ENCODE measurements at regions not wholly inside any gene's neighbourhood (a gene's known extent, or its start where the extent isn't known, plus 50 kb on each side); places are given as distances from the start of the nearest gene placed in this dataset.

DNA sequence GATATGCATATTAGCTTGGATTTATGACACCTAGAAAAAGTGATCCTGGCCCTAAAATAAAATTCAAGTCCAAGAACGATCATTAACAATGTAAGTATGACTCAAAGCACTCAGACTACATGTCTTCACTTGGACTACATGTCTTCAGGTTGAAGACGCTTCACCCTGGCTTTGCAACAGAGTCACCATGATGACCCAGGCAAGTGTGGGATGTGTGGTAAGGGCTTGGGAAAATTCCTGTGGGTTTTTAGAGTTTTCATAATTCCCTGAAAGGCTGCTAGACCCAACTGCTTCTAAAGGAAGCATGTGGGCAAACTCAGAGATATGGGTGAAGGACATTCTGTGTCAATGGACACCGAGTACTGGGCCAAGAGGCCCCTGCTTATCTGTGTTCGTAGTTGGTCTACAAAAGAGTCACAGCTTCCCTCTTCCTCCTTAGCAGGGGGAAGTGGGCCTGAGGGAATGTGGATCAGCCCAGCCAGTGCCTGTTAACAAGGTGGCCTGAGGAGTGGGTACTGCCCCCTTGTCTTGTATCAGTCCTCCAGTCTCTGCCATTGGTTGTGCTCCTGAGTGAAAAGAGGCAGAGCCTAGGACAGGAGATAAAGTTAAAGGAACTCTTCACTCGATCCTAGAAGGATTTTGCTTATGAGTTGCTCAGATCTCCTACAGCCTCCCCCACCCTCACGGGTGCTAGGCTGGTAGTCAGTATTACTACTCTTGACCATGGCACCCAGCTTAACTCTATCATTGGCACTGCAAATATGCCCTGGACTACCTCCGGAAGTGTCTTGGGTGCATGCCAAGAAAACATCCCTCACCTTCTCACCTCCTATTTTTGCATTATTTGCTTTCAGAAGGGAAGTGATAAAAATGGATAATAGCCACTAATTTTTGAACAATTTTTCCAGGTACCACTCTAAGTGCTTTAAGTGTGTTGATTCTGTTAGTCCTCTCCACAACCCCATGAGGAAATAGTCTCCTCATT is 406.3 kb downstream of the COG6 start:
- TF ChIP-seq, protein P1, sequence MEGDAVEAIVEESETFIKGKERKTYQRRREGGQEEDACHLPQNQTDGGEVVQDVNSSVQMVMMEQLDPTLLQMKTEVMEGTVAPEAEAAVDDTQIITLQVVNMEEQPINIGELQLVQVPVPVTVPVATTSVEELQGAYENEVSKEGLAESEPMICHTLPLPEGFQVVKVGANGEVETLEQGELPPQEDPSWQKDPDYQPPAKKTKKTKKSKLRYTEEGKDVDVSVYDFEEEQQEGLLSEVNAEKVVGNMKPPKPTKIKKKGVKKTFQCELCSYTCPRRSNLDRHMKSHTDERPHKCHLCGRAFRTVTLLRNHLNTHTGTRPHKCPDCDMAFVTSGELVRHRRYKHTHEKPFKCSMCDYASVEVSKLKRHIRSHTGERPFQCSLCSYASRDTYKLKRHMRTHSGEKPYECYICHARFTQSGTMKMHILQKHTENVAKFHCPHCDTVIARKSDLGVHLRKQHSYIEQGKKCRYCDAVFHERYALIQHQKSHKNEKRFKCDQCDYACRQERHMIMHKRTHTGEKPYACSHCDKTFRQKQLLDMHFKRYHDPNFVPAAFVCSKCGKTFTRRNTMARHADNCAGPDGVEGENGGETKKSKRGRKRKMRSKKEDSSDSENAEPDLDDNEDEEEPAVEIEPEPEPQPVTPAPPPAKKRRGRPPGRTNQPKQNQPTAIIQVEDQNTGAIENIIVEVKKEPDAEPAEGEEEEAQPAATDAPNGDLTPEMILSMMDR (optimal IDR thresholded peaks at IDR 0.05 in 1 of 3, IDR thresholded peaks at IDR 0.05 in 1 of 3, conservative IDR thresholded peaks at IDR 0.05 in 1 of 3; ENCODE audit: extremely low read depth in 1 of 3, insufficient read depth in 2 of 3, low read length in 3 of 3): no peak
- TF ChIP-seq EZH2 (IDR thresholded peaks at IDR 0.05; ENCODE audit: low read length): no peak

Data from keratinocyte (primary cell).